ENCODE measurements at regions not wholly inside any gene's neighbourhood (a gene's known extent, or its start where the extent isn't known, plus 50 kb on each side); places are given as distances from the start of the nearest gene placed in this dataset.

DNA sequence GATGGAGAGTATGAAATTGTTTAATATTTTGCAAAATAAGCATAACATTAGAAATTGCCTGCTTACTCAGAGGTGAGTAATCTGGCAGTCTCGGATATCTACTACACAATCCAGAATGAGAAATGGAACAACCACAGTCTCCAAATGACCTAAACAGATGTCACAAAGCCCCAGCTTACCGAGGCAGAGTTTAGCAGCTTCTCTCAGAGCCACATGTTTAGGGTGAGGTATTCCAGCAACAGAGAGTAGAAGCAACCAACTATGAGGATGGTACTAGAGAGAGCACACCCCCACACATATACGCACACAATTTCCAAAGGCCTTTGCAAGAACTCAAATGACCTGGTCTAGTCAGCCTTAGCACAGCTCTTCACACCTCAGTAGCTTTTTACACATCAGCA lies 122.7 kb upstream of the LPAR1 start:
- dilution Hi-C loops (cut with MboI; ENCODE audit: extremely low pct_ligation_motif_present, low sequenced_read_pairs) (no loop called here), intact Hi-C loops (cut with micrococcal nuclease) (no loop called here)
- no peak overlapping the region for H3K4me3 ChIP-seq (replicated peaks in 1 of 3; ENCODE audit: insufficient read depth in 1 of 3, low read depth in 1 of 3, low read length in 3 of 3)
- FAIRE-seq (no peak), DNase-seq (ENCODE audit: low read depth, low spot score) (no peak)
- ChIA-PET CTCF (no interaction called here), POLR2A (no interaction called here)
- no peaks in the 10 kb centered on the region for H3K36me3 ChIP-seq (ENCODE audit: control insufficient read depth in 2 of 2, extremely low read depth in 1 of 2, insufficient read depth in 2 of 2, low read length in 2 of 2)
- no peaks in the 10 kb centered on the region for H4K20me1 ChIP-seq (replicated peaks; ENCODE audit: control insufficient read depth, extremely low read depth, insufficient read depth, low read length)
- no peak overlapping the region for H3K9ac ChIP-seq (replicated peaks; ENCODE audit: extremely low read depth, insufficient read depth, low read length)
- no peaks in the 10 kb centered on the region for H3K4me1 ChIP-seq (ENCODE audit: control insufficient read depth, extremely low read depth, insufficient read depth, low read length)
- no peak overlapping the region for H3K4me2 ChIP-seq (ENCODE audit: insufficient read depth, low read length)
- no peaks in the 10 kb centered on the region for H3K79me2 ChIP-seq (ENCODE audit: control insufficient read depth, insufficient read depth, low read length)
- no peak overlapping the region for H2AFZ ChIP-seq (ENCODE audit: low read depth, low read length)
- H3K27me3 ChIP-seq (ENCODE audit: control insufficient read depth in 2 of 2, insufficient read depth in 2 of 2, low read length in 2 of 2): peaks cover 0 to 1% of the 10 kb centered on the region in 2 experiments
- no TSS peak for BruUV-seq (replicated peaks)
- no peaks in the 10 kb centered on the region for H3K9me3 ChIP-seq (replicated peaks; ENCODE audit: control insufficient read depth, insufficient read depth, low read length)
- no peaks in the 10 kb centered on the region for H3K9me1 ChIP-seq (replicated peaks; ENCODE audit: control insufficient read depth, extremely low read depth, insufficient read depth, low read length)
- H3K27ac ChIP-seq (ENCODE audit: insufficient read depth, low read depth, low read length): no peak overlapping the region
- TF ChIP-seq, protein P1, sequence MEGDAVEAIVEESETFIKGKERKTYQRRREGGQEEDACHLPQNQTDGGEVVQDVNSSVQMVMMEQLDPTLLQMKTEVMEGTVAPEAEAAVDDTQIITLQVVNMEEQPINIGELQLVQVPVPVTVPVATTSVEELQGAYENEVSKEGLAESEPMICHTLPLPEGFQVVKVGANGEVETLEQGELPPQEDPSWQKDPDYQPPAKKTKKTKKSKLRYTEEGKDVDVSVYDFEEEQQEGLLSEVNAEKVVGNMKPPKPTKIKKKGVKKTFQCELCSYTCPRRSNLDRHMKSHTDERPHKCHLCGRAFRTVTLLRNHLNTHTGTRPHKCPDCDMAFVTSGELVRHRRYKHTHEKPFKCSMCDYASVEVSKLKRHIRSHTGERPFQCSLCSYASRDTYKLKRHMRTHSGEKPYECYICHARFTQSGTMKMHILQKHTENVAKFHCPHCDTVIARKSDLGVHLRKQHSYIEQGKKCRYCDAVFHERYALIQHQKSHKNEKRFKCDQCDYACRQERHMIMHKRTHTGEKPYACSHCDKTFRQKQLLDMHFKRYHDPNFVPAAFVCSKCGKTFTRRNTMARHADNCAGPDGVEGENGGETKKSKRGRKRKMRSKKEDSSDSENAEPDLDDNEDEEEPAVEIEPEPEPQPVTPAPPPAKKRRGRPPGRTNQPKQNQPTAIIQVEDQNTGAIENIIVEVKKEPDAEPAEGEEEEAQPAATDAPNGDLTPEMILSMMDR (IDR thresholded peaks at IDR 0.05; ENCODE audit: extremely low read depth in 1 of 2, insufficient read depth in 1 of 2, low read depth in 1 of 2, low read length in 2 of 2): no peak
- TF ChIP-seq GATA2 (IDR thresholded peaks at IDR 0.05; ENCODE audit: insufficient read depth, insufficient read length, low read depth, low read length) (no peak), JUN (IDR thresholded peaks at IDR 0.05; ENCODE audit: borderline replicate concordance, insufficient read depth, insufficient read length, low read depth) (no peak), POLR2A (IDR thresholded peaks at IDR 0.05; ENCODE audit: low read depth, low read length) (no peak), FOS (IDR thresholded peaks at IDR 0.05; ENCODE audit: borderline replicate concordance, insufficient read depth, low read length) (no peak), MYC (IDR thresholded peaks at IDR 0.05; ENCODE audit: low read depth, low read length) (no peak)
- TF ChIP-seq, protein P2, sequence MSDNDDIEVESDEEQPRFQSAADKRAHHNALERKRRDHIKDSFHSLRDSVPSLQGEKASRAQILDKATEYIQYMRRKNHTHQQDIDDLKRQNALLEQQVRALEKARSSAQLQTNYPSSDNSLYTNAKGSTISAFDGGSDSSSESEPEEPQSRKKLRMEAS (IDR thresholded peaks at IDR 0.05; ENCODE audit: insufficient read depth, insufficient read length): no peak

DNA sequence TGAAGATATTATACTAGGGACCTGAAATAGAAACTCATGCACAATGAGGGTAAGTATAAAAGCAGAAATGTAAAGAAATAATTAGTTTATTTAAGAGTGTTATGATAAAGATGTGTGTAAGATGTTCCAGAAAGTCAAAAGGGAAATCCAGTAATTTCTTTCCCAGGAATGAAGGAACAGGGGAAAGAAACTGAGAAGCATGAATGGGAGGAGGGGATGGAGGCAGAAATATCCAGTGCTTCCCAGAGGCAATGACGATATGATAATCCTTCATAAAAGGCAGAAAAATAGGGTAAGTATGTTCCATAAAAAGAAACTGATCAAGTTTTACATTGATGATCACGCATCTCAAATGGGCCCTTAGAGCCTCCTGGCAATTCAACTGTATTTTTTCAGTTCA lies 120.7 kb upstream of the LPAR1 start:
- Histone ChIP-seq H3K79me2 (ENCODE audit: control insufficient read depth, insufficient read depth, low read length) (no peaks in the 10 kb centered on the region), H3K9me1 (replicated peaks; ENCODE audit: control insufficient read depth, extremely low read depth, insufficient read depth, low read length) (no peaks in the 10 kb centered on the region), H3K4me1 (ENCODE audit: control insufficient read depth, extremely low read depth, insufficient read depth, low read length) (no peaks in the 10 kb centered on the region), H4K20me1 (replicated peaks; ENCODE audit: control insufficient read depth, extremely low read depth, insufficient read depth, low read length) (no peaks in the 10 kb centered on the region), H3K27me3 (ENCODE audit: control insufficient read depth in 2 of 2, insufficient read depth in 2 of 2, low read length in 2 of 2) (peaks cover 0 to 1% of the 10 kb centered on the region in 2 experiments), H3K27ac (ENCODE audit: insufficient read depth, low read depth, low read length) (no peak overlapping the region), H3K9me3 (replicated peaks; ENCODE audit: control insufficient read depth, insufficient read depth, low read length) (no peaks in the 10 kb centered on the region), H3K36me3 (ENCODE audit: control insufficient read depth in 2 of 2, extremely low read depth in 1 of 2, insufficient read depth in 2 of 2, low read length in 2 of 2) (no peaks in the 10 kb centered on the region), H3K4me3 (replicated peaks in 1 of 3; ENCODE audit: insufficient read depth in 1 of 3, low read depth in 1 of 3, low read length in 3 of 3) (no peak overlapping the region), H3K9ac (replicated peaks; ENCODE audit: extremely low read depth, insufficient read depth, low read length) (no peak overlapping the region), H2AFZ (ENCODE audit: low read depth, low read length) (no peak overlapping the region), H3K4me2 (ENCODE audit: insufficient read depth, low read length) (no peak overlapping the region)
- CTCF ChIA-PET: no interaction called here
- TF ChIP-seq GATA2 (IDR thresholded peaks at IDR 0.05; ENCODE audit: insufficient read depth, insufficient read length, low read depth, low read length): no peak
- POLR2A ChIA-PET: no interaction called here
- FAIRE-seq (no peak), DNase-seq (ENCODE audit: low read depth, low spot score) (no peak)
- dilution Hi-C loops (cut with MboI; ENCODE audit: extremely low pct_ligation_motif_present, low sequenced_read_pairs) (no loop called here), intact Hi-C loops (cut with micrococcal nuclease) (no loop called here)
- BruUV-seq (replicated peaks): no TSS peak

Measured in endothelial cell of umbilical vein (primary cell).